ENCODE measurements at regions not wholly inside any gene's neighbourhood (a gene's known extent, or its start where the extent isn't known, plus 50 kb on each side); places are given as distances from the start of the nearest gene placed in this dataset.

DNA sequence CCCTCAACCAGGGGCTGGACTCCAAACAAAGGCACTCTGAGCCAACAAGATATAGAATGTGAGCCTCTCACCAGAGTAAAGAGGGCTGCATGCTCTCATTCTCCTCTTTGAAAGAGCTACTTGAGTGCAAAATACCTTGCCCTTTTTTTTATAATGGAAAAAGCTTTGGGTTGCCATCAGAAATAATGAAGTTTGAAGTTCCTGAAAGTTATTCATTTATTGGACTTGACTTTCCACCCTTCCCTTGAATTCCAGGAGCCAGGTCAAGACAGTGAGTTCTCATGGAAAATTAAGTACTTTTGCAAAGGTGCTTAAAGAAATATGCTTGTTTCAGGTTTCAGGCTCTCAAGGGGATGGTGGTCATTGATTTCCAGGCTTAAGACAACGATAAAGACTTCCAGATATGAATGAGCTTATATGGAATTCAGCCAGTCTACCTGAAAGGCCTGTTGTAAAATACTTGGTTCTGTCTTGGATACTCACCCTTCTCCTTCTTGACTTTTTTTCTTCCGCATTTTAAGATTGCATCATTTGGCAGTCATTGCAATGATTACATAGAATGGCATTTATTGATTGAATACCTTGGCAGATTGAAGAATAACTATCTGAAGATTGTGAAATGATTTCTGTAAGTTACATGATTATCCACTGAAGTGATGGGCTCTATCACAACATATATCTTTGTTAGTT lies 696.4 kb downstream of the INHBA start:
- no peak overlapping the region for H3K27ac Mint-ChIP-seq
- no peaks in the 10 kb centered on the region for H3K36me3 Mint-ChIP-seq (ENCODE audit: low read depth)
- TF ChIP-seq, protein P1, sequence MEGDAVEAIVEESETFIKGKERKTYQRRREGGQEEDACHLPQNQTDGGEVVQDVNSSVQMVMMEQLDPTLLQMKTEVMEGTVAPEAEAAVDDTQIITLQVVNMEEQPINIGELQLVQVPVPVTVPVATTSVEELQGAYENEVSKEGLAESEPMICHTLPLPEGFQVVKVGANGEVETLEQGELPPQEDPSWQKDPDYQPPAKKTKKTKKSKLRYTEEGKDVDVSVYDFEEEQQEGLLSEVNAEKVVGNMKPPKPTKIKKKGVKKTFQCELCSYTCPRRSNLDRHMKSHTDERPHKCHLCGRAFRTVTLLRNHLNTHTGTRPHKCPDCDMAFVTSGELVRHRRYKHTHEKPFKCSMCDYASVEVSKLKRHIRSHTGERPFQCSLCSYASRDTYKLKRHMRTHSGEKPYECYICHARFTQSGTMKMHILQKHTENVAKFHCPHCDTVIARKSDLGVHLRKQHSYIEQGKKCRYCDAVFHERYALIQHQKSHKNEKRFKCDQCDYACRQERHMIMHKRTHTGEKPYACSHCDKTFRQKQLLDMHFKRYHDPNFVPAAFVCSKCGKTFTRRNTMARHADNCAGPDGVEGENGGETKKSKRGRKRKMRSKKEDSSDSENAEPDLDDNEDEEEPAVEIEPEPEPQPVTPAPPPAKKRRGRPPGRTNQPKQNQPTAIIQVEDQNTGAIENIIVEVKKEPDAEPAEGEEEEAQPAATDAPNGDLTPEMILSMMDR (IDR thresholded peaks at IDR 0.05), result no peak
- H3K4me1 Mint-ChIP-seq, result no peaks in the 10 kb centered on the region
- CTCF ChIA-PET, result no interaction called here
- no peak for DNase-seq
- H3K27me3 Mint-ChIP-seq, result no peaks in the 10 kb centered on the region
- no peak for ATAC-seq (ENCODE audit: low read depth)
- POLR2A ChIA-PET, result no interaction called here
- no peak overlapping the region for H3K4me3 Mint-ChIP-seq
- intact Hi-C loops (cut with micrococcal nuclease), result no loop called here
- H3K9me3 Mint-ChIP-seq, result peaks cover 2% of the 10 kb centered on the region

DNA sequence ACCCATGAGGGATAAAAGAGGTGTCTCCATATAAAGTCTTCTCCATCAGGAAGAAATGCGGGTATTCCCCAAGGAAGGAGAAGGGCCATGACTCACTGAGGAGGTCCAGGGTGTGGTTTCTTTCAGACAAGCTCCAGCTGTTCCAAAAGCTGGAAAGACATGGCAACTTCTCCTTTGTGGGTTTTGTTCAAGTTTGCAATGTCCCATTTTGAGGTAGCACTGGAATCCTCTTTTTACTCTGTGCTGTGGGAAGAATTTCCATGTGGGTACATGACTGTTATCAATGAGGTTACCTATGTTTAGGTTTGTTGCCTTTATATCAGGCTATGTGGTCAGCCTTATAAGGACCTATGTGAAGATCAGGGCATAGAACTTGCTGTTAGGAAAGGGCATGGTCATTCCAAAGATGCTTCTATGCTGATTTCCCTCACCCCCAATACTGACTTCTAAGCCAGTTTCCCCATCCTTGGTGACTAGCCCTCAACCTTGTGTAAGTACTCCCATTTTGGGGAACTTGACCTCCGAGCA lies 697.5 kb downstream of the INHBA start:
- intact Hi-C loops (cut with micrococcal nuclease), result no loop called here

DNA sequence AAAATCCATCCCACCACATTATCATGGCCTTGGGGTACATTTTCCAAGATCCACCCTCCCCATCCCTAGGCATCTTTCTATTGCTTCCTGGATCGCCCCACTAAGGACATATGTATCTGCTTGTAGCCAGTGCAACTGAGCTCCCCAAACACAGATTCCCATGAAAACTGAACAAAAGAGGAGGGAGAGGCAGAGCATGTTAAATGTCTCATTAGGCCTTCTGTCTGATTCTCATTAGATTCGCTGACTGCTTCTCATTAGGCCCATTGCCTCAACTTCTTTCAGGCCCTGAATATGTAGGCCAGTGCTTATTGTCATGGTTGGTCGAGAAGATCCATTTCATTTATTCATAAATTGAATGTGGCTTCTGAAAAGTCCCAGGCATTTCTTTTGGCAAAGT lies 698.9 kb downstream of the INHBA start:
- intact Hi-C loops (cut with micrococcal nuclease), result no loop called here
- ATAC-seq (ENCODE audit: low read depth) (no peak), DNase-seq (no peak)
- H3K27ac Mint-ChIP-seq, result no peak overlapping the region
- H3K4me3 Mint-ChIP-seq, result no peak overlapping the region
- H3K4me1 Mint-ChIP-seq, result no peaks in the 10 kb centered on the region
- H3K9me3 Mint-ChIP-seq, result peaks cover 6% of the 10 kb centered on the region
- no peaks in the 10 kb centered on the region for H3K36me3 Mint-ChIP-seq (ENCODE audit: low read depth)
- ChIA-PET CTCF (interaction anchor here (0.6 to 1.4 kb wide), 4 partner anchors 8 to 702 kb away, joined by 3 to 6 read pairs (median 3); no protein-coding TSS in a partner anchor), POLR2A (no interaction called here)
- no peaks in the 10 kb centered on the region for H3K27me3 Mint-ChIP-seq
- TF ChIP-seq, protein P1 (IDR thresholded peaks at IDR 0.05), result no peak

More for the DNA sequence above, 697.5 kb downstream of the INHBA start:
- ChIA-PET CTCF (no interaction called here), POLR2A (no interaction called here)
- Mint-ChIP-seq H3K27me3 (no peaks in the 10 kb centered on the region), H3K9me3 (peaks cover 6% of the 10 kb centered on the region), H3K36me3 (ENCODE audit: low read depth) (no peaks in the 10 kb centered on the region), H3K27ac (no peak overlapping the region), H3K4me3 (no peak overlapping the region), H3K4me1 (no peaks in the 10 kb centered on the region)
- TF ChIP-seq, protein P1 (IDR thresholded peaks at IDR 0.05), result no peak
- DNase-seq (no peak), ATAC-seq (ENCODE audit: low read depth) (no peak)

DNA sequence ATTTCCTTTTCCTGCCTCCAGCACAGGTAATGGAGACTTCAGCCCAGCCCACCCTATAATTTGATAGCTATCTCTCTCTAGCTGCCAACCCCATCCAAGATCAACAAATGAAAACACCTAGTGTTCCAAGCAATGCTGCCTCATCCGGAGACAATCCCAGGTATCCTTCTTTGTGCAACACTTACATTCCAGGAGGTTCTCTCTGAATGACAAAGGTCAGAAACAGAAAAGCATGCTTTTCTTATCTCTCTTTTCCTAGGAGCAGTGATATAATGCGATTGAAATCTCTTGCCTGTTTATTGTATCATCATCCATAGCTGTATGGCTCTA lies 699.3 kb downstream of the INHBA start:
- ChIA-PET CTCF (interaction anchor here (0.6 to 1.4 kb wide), 4 partner anchors 8 to 702 kb away, joined by 3 to 6 read pairs (median 3); no protein-coding TSS in a partner anchor), POLR2A (no interaction called here)
- DNase-seq (no peak), ATAC-seq (ENCODE audit: low read depth) (no peak)
- no peaks in the 10 kb centered on the region for H3K27me3 Mint-ChIP-seq
- H3K36me3 Mint-ChIP-seq (ENCODE audit: low read depth), result no peaks in the 10 kb centered on the region
- no peak overlapping the region for H3K27ac Mint-ChIP-seq
- H3K4me1 Mint-ChIP-seq, result no peaks in the 10 kb centered on the region
- peaks cover 6% of the 10 kb centered on the region for H3K9me3 Mint-ChIP-seq
- intact Hi-C loops (cut with micrococcal nuclease), result no loop called here
- no peak overlapping the region for H3K4me3 Mint-ChIP-seq
- TF ChIP-seq, protein P1 (IDR thresholded peaks at IDR 0.05), result no peak

DNA sequence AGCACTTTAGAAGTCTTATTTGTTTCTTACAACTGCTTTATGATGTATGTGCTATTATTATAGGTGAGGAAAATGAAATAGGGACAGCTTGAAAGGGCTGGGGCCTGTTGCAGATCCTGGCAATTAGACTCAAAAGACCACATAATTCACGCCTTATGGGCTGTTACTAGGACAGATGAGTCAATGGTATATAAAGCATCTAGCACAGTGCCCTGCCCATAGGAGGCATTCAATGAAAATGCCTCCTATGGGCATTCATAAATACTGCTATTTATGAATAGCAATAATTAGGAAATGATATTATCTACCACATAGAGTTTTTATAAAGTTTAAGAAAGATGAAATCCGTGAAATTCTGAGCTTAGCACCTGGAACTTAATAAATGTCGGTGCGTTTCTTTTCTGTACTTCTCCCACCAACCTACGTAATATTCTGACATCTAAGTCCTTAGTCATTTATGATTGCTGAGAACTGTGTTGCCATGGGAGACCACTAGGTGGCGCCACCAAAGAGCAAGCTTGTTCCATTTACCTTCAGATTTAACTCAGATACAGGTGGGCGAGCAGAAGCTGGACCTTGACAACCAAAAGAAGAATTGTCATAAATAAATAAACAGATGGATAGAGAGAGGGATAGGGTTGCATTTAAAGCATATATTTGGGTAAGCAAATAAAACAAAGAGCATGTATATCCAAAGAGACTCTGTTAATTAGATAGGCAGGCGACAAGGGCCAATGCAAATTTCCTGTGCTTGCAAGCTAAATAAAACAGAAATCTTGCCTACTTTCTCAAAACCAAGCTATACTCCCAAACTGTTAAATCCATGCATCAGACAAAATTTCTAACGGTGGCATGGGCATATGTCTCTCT lies 699.9 kb downstream of the INHBA start:
- ChIA-PET POLR2A (no interaction called here), CTCF (interaction anchor here (1.1 to 1.4 kb wide), 3 partner anchors 9 to 703 kb away, joined by 3 to 6 read pairs (median 3); no protein-coding TSS in a partner anchor)
- Mint-ChIP-seq H3K27me3 (no peaks in the 10 kb centered on the region), H3K36me3 (ENCODE audit: low read depth) (no peaks in the 10 kb centered on the region), H3K4me3 (no peak overlapping the region), H3K4me1 (no peaks in the 10 kb centered on the region), H3K27ac (no peak overlapping the region), H3K9me3 (peaks cover 6% of the 10 kb centered on the region)
- DNase-seq, result no peak
- TF ChIP-seq, protein P1 (IDR thresholded peaks at IDR 0.05), result no peak
- intact Hi-C loops (cut with micrococcal nuclease), result loop anchor here (1.0 kb wide), 1 partner anchor 702 kb away; no protein-coding TSS in a partner anchor
- no peak for ATAC-seq (ENCODE audit: low read depth)
